Ectodermal cell (in vitro differentiated cells): ENCODE measurements at regions not wholly inside any gene's neighbourhood (a gene's known extent, or its start where the extent isn't known, plus 50 kb on each side); places are given as distances from the start of the nearest gene placed in this dataset.

ENCODE experiments used
- H3K27ac ChIP-seq: 2 replicates; pipeline ENCODE4 v1.7.0; 2013; ENCODE audit warnings: mild to moderate bottlenecking, low read depth, low read length; ENCODE audit not compliant: insufficient read depth, poor library complexity, severe bottlenecking
- H3K27me3 ChIP-seq: 2 replicates; pipeline ENCODE4 v1.7.0; 2013; ENCODE audit warnings: mild to moderate bottlenecking, low read length; ENCODE audit not compliant: insufficient read depth, control insufficient read depth, poor library complexity, severe bottlenecking
- H3K36me3 ChIP-seq: one replicate; pipeline ENCODE4 v1.7.0; 2013; ENCODE audit warnings: low read length; ENCODE audit not compliant: control insufficient read depth, insufficient read depth
- H3K4me1 ChIP-seq: one replicate; pipeline ENCODE4 v1.7.0; 2013; ENCODE audit warnings: low read length; ENCODE audit not compliant: control insufficient read depth, insufficient read depth
- H3K4me3 ChIP-seq: 2 replicates; pipeline ENCODE4 v1.7.0; 2013; ENCODE audit warnings: low read depth, low read length, control low read depth; ENCODE audit not compliant: insufficient read depth
- H3K9me3 ChIP-seq: 2 replicates; pipeline ENCODE4 v1.7.0; 2013; ENCODE audit warnings: mild to moderate bottlenecking, low read length, moderate library complexity; ENCODE audit not compliant: control insufficient read depth
- WGBS, 2 experiments: methylation state at CpG; one replicate each; pipeline ENCODE4 v1.1.7; 2013; ENCODE audit warnings: missing lambda C conversion rate in 2 of 2; 5-methylcytosine and 5-hydroxymethylcytosine counted together

GRCh38 chr2:106976548-106976947 is 90.6 kb upstream of the ST6GAL2 start:
- 89 to 97% methylated on average over 6 of the region's 6 CpGs for WGBS, 2 experiments

GRCh38 chr2:106977717-106978116 is 91.8 kb upstream of the ST6GAL2 start:
- no peaks in the 10 kb centered on the region for H3K4me1 ChIP-seq
- no peaks in the 10 kb centered on the region for H3K27me3 ChIP-seq
- no peaks in the 10 kb centered on the region for H3K36me3 ChIP-seq
- H3K9me3 ChIP-seq: no peaks in the 10 kb centered on the region
- no peak overlapping the region for H3K27ac ChIP-seq
- WGBS, 2 experiments: 98 to 100% methylated on average over 3 of the region's 3 CpGs
- no peak overlapping the region for H3K4me3 ChIP-seq

More at GRCh38 chr2:106976548-106976947, 90.6 kb upstream of the ST6GAL2 start:
- H3K4me1 ChIP-seq: no peaks in the 10 kb centered on the region
- H3K27me3 ChIP-seq: no peaks in the 10 kb centered on the region
- no peaks in the 10 kb centered on the region for H3K9me3 ChIP-seq
- no peak overlapping the region for H3K27ac ChIP-seq
- no peaks in the 10 kb centered on the region for H3K36me3 ChIP-seq
- H3K4me3 ChIP-seq: no peak overlapping the region

- Histone ChIP-seq H3K4me1 (no peaks in the 10 kb centered on the region), H3K4me3 (no peak overlapping the region), H3K36me3 (no peaks in the 10 kb centered on the region), H3K27ac (no peak overlapping the region), H3K9me3 (no peaks in the 10 kb centered on the region), H3K27me3 (no peaks in the 10 kb centered on the region)
- 95 to 96% methylated on average over 13 of the region's 13 CpGs for WGBS, 2 experiments
Measured at GRCh38 chr2:106978647-106979046, 92.7 kb upstream of the ST6GAL2 start.

GRCh38 chr2:106981491-106981890 is 95.5 kb upstream of the ST6GAL2 start:
- no peak overlapping the region for H3K4me3 ChIP-seq
- WGBS, 2 experiments: no CpG with 5 or more reads among the region's 1 CpG
- H3K27me3 ChIP-seq: no peaks in the 10 kb centered on the region
- H3K9me3 ChIP-seq: no peaks in the 10 kb centered on the region
- no peaks in the 10 kb centered on the region for H3K4me1 ChIP-seq
- no peak overlapping the region for H3K27ac ChIP-seq
- H3K36me3 ChIP-seq: no peaks in the 10 kb centered on the region

- no CpG with 5 or more reads among the region's 1 CpG for WGBS, 2 experiments
- H3K27ac ChIP-seq: no peak overlapping the region
- H3K27me3 ChIP-seq: no peaks in the 10 kb centered on the region
- H3K4me1 ChIP-seq: no peaks in the 10 kb centered on the region
- no peaks in the 10 kb centered on the region for H3K9me3 ChIP-seq
- no peak overlapping the region for H3K4me3 ChIP-seq
- no peaks in the 10 kb centered on the region for H3K36me3 ChIP-seq
Measured at GRCh38 chr2:106982350-106982749, 96.4 kb upstream of the ST6GAL2 start.

GRCh38 chr2:106983305-106983704 is 97.3 kb upstream of the ST6GAL2 start:
- Histone ChIP-seq H3K27ac (no peak overlapping the region), H3K27me3 (no peaks in the 10 kb centered on the region), H3K36me3 (no peaks in the 10 kb centered on the region), H3K4me1 (no peaks in the 10 kb centered on the region), H3K4me3 (no peak overlapping the region), H3K9me3 (no peaks in the 10 kb centered on the region)
- WGBS, 2 experiments: 86 to 94% methylated on average over 4 of the region's 4 CpGs

- Histone ChIP-seq H3K4me3 (no peak overlapping the region), H3K9me3 (no peaks in the 10 kb centered on the region), H3K27ac (no peak overlapping the region), H3K36me3 (no peaks in the 10 kb centered on the region), H3K27me3 (no peaks in the 10 kb centered on the region), H3K4me1 (no peaks in the 10 kb centered on the region)
- WGBS, 2 experiments: 82 to 83% methylated on average over 1 of the region's 1 CpG
Measured at GRCh38 chr2:106988361-106988760, 102.4 kb upstream of the ST6GAL2 start.

GRCh38 chr2:106990297-106990696 is 104.3 kb upstream of the ST6GAL2 start:
- Histone ChIP-seq H3K27me3 (no peaks in the 10 kb centered on the region), H3K27ac (no peak overlapping the region), H3K9me3 (no peaks in the 10 kb centered on the region), H3K4me1 (no peaks in the 10 kb centered on the region), H3K36me3 (no peaks in the 10 kb centered on the region), H3K4me3 (no peak overlapping the region)
- WGBS, 2 experiments: 97 to 98% methylated on average over 3 of the region's 3 CpGs

- WGBS, 2 experiments: 94 to 100% methylated on average over 2 of the region's 2 CpGs
- no peak overlapping the region for H3K4me3 ChIP-seq
- no peaks in the 10 kb centered on the region for H3K27me3 ChIP-seq
- H3K9me3 ChIP-seq: no peaks in the 10 kb centered on the region
- H3K36me3 ChIP-seq: no peaks in the 10 kb centered on the region
- H3K27ac ChIP-seq: no peak overlapping the region
- H3K4me1 ChIP-seq: no peaks in the 10 kb centered on the region
Measured at GRCh38 chr2:106991866-106992265, 105.9 kb upstream of the ST6GAL2 start.

GRCh38 chr2:106995556-106995955 is 109.6 kb upstream of the ST6GAL2 start:
- Histone ChIP-seq H3K4me3 (no peak overlapping the region), H3K27me3 (no peaks in the 10 kb centered on the region), H3K9me3 (no peaks in the 10 kb centered on the region), H3K36me3 (no peaks in the 10 kb centered on the region), H3K27ac (no peak overlapping the region), H3K4me1 (no peaks in the 10 kb centered on the region)
- WGBS, 2 experiments: 84 to 90% methylated on average over 5 to 7 of the region's 7 CpGs

GRCh38 chr2:106996171-106996769 is 110.3 kb upstream of the ST6GAL2 start:
- Histone ChIP-seq H3K4me1 (no peaks in the 10 kb centered on the region), H3K27ac (no peak overlapping the region), H3K36me3 (no peaks in the 10 kb centered on the region), H3K9me3 (no peaks in the 10 kb centered on the region), H3K4me3 (no peak overlapping the region), H3K27me3 (no peaks in the 10 kb centered on the region)
- 91 to 92% methylated on average over 10 to 11 of the region's 11 CpGs for WGBS, 2 experiments
